Breast epithelium (tissue), 4 donors: ENCODE measurements at regions not wholly inside any gene's neighbourhood (a gene's known extent, or its start where the extent isn't known, plus 50 kb on each side); places are given as distances from the start of the nearest gene placed in this dataset.

Experiments
- DNase-seq, 2 donors: peaks; one replicate each; pipeline ENCODE4 v3.0.0-alpha.2; 2019; ENCODE audit warnings: low spot score in 2 of 2
- H3K27ac ChIP-seq, 2 donors: fragments of 200-600 bp; sonication (generic) in 1 of 2; one replicate each; pipeline ENCODE4 v1.5.1; 2016 to 2019; ENCODE audit warnings: mild to moderate bottlenecking in 1 of 2
- H3K27me3 ChIP-seq, 2 donors: fragments of 200-600 bp; sonication (generic) in 1 of 2; one replicate each; pipeline versions ENCODE4 v1.5.1 to v1.6.0; 2017 to 2019; ENCODE audit warnings: control low read depth in 1 of 2, mild to moderate bottlenecking in 1 of 2
- H3K36me3 ChIP-seq: fragments of 200-600 bp; one replicate; pipeline ENCODE4 v1.5.1; 2019
- H3K4me1 ChIP-seq, 2 donors: fragments of 200-600 bp; sonication (generic); one replicate each; pipeline ENCODE4 v1.5.1; 2016 to 2019; ENCODE audit warnings: control low read depth in 1 of 2
- H3K4me3 ChIP-seq, 3 donors: fragments of 200-600 bp; sonication (generic); 1 replicate in 2 of 3; 2 replicates in 1 of 3; pipeline ENCODE4 v1.5.1; 2016 to 2019; ENCODE audit warnings: mild to moderate bottlenecking in 3 of 3, moderate library complexity in 2 of 3
- H3K9me3 ChIP-seq, 2 donors: fragments of 200-600 bp; sonication (generic) in 1 of 2; one replicate each; pipeline ENCODE4 v1.5.1; 2016 to 2019; ENCODE audit warnings: control low read depth in 1 of 2
- POLR2A ChIP-seq: fragments of 450-650 bp; IDR thresholded peaks from one replicate; pipeline ENCODE4 v1.6.1; 2016; ENCODE audit warnings: antibody characterized with exemption, mild to moderate bottlenecking, moderate library complexity
- POLR2AphosphoS5 ChIP-seq, 3 donors: sonication (generic); formaldehyde crosslinking; IDR thresholded peaks; one replicate each; pipeline ENCODE4 v1.6.1; 2017; ENCODE audit warnings: antibody characterized with exemption in 3 of 3
- intact Hi-C: fragments of 100-400 bp; cut with DNase I; formaldehyde crosslinking; loops from one replicate; pipeline ENCODE4 v1.15.1; 2023; ENCODE audit warnings: low total_unique reads
- TF ChIP-seq, protein P1 (sequence below), 3 donors: fragments of 450-650 bp; IDR thresholded peaks; one replicate each; pipeline ENCODE4 v1.5.1; 2016 to 2017; ENCODE audit warnings: antibody characterized with exemption in 3 of 3, mild to moderate bottlenecking in 3 of 3, moderate library complexity in 3 of 3

DNA sequence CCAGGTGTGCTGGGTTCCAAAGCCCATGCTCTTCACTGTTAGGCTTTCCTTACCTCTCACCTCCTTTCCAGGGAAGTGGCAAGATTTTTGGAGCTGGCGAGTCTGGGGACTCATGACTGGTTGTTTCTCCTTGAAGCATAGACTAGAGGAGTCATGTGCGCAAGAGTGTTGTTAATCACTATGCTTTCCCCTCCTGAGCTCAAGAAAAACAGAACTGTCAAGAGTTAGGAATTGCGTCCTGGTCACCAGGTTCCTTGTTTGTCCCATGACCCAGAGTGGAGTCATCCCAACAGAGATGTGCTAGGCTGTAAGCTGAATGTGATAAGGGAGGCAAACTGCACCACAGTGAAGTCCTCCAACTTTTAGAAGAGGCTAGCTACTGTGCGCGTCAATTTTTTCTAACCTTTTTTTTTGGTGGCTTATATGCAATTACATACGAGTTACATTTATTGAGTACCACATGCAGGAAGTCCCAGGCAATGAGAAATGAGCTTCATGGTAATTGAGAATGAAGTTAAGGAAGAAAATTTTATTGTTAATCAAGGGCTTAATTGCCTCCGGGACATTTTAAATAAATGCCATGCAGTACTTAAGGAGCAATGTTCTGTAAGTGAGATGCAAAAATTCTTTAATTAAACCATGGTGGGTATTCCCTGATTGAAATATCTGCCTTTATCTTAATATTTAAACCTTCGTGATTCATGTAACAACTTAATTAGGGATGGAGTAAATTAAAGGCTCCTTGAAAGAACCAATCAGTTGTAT is 233.9 kb downstream of the ZIC5 start:
- Histone ChIP-seq H3K27me3 (no peaks in the 10 kb centered on the region), H3K4me3 (no peak overlapping the region), H3K27ac (no peak overlapping the region), H3K9me3 (no peaks in the 10 kb centered on the region), H3K4me1 (no peaks in the 10 kb centered on the region), H3K36me3 (no peaks in the 10 kb centered on the region)
- DNase-seq = no peak
- intact Hi-C loops = no loop called here
- TF ChIP-seq, protein P1, sequence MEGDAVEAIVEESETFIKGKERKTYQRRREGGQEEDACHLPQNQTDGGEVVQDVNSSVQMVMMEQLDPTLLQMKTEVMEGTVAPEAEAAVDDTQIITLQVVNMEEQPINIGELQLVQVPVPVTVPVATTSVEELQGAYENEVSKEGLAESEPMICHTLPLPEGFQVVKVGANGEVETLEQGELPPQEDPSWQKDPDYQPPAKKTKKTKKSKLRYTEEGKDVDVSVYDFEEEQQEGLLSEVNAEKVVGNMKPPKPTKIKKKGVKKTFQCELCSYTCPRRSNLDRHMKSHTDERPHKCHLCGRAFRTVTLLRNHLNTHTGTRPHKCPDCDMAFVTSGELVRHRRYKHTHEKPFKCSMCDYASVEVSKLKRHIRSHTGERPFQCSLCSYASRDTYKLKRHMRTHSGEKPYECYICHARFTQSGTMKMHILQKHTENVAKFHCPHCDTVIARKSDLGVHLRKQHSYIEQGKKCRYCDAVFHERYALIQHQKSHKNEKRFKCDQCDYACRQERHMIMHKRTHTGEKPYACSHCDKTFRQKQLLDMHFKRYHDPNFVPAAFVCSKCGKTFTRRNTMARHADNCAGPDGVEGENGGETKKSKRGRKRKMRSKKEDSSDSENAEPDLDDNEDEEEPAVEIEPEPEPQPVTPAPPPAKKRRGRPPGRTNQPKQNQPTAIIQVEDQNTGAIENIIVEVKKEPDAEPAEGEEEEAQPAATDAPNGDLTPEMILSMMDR (IDR thresholded peaks at IDR 0.05) = no peak
- TF ChIP-seq POLR2A (no peak), POLR2AphosphoS5 (IDR thresholded peaks at IDR 0.05) (no peak)

DNA sequence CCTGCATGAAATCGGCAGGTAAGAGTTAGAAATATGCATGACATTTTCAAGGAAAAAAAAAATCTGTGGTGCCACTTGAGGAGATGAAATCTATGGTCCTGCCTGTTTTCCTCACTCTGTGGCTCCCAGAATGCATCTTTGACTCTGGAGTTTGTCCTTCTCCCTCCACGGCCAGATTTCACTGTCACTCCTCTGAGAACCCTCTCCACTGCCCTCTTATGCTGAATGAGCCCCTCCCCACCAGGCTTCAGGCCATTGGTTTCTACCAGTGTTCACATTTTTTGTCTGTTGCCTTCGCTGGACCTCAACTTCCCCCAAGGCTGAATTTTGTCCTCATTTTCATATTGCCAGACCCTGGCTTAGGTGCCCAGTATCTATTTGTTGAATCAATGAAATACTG is 235.0 kb downstream of the ZIC5 start:
- Histone ChIP-seq H3K27ac (no peak overlapping the region), H3K36me3 (no peaks in the 10 kb centered on the region), H3K4me3 (no peak overlapping the region), H3K9me3 (no peaks in the 10 kb centered on the region), H3K4me1 (no peaks in the 10 kb centered on the region), H3K27me3 (no peaks in the 10 kb centered on the region)
- intact Hi-C loops = no loop called here
- TF ChIP-seq POLR2A = no peak
- no peak for TF ChIP-seq POLR2AphosphoS5 (IDR thresholded peaks at IDR 0.05)
- TF ChIP-seq, protein P1 (IDR thresholded peaks at IDR 0.05) = no peak
- DNase-seq = no peak

DNA sequence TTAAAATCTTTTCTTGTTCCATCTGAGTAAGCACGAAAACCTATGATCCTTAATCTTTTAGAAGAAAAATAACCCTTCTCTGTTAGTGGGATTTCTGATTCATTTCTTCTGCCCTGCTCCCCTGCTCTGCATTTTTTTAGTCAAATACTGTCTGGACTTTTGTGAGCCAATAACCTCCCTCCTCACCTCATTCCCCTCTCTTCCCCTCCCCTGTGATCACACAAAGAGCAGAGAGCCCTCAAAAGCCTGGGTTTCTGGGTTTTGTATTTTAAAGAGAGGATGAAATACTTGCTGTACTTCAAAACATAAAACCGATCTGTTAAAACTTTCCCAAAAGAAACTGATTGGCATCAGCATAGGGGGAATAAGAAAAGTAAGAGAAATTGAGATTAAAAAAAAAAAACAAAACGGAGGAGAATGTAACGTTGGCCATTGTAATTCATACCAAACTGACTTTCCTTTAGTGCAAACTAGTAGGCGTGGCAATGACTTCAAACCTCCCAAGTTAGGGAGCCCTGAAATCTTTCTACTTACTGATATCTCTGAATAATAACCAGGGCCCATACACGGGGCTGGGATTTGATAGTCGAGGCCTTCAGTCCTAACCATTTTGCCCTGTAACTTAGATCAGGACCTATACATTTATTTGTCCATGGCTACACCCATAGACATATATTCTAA is 232.9 kb downstream of the TM9SF2 start:
- no peaks in the 10 kb centered on the region for H3K27me3 ChIP-seq
- no peaks in the 10 kb centered on the region for H3K36me3 ChIP-seq
- TF ChIP-seq POLR2A (no peak), POLR2AphosphoS5 (IDR thresholded peaks at IDR 0.05) (no peak)
- TF ChIP-seq, protein P1 (IDR thresholded peaks at IDR 0.05) = no peak
- no peak for DNase-seq
- intact Hi-C loops = no loop called here
- no peak overlapping the region for H3K4me3 ChIP-seq
- no peaks in the 10 kb centered on the region for H3K9me3 ChIP-seq
- H3K4me1 ChIP-seq = no peaks in the 10 kb centered on the region
- no peak overlapping the region for H3K27ac ChIP-seq

DNA sequence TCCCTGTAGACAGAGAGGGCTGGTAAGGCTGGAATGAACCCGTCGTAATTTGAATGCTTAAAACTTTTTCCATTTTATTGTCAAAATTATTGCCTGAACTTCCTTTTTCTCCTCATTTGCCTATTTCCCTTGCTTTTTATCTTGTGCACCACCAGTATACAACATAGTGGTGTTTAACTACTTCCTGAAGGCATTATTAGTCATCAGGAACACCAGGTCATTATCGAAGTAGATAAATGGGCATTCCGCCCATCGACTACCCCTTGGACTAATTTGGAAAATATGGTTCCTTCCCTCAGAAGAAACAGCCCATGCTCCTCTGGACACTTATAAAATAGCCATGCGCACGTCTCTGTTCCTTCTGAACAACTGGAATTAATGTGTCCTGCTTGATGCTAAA is 232.1 kb downstream of the TM9SF2 start:
- no peak for DNase-seq
- H3K36me3 ChIP-seq = no peaks in the 10 kb centered on the region
- TF ChIP-seq POLR2A (no peak), POLR2AphosphoS5 (IDR thresholded peaks at IDR 0.05) (no peak)
- TF ChIP-seq, protein P1 (IDR thresholded peaks at IDR 0.05) = no peak
- intact Hi-C loops = no loop called here
- H3K27me3 ChIP-seq = no peaks in the 10 kb centered on the region
- no peaks in the 10 kb centered on the region for H3K9me3 ChIP-seq
- no peaks in the 10 kb centered on the region for H3K4me1 ChIP-seq
- H3K27ac ChIP-seq = no peak overlapping the region
- no peak overlapping the region for H3K4me3 ChIP-seq

DNA sequence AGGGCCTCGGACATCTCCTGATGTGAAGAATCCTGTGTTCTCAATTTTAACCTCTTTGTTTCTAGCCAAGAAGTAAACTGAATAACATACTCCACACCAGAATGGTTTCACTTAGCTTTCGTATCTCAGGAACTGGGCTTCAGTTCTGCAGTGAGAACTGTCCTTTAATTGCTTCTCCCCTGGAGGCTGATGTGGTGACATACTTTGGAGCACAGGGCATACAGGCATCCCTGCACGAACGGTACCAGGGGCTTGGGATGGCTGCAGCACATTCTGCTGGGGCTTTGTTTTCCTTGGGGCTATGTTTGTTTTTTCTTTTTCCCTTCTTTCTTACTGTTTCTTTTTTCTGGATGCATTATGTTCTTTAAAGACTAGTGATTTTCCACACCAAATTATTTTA is 230.5 kb downstream of the TM9SF2 start:
- H3K4me1 ChIP-seq = no peaks in the 10 kb centered on the region
- no peak for DNase-seq
- no peak overlapping the region for H3K4me3 ChIP-seq
- H3K36me3 ChIP-seq = no peaks in the 10 kb centered on the region
- H3K27ac ChIP-seq = no peak overlapping the region
- no peaks in the 10 kb centered on the region for H3K27me3 ChIP-seq
- intact Hi-C loops = no loop called here
- H3K9me3 ChIP-seq = no peaks in the 10 kb centered on the region
- no peak for TF ChIP-seq POLR2A
- no peak for TF ChIP-seq POLR2AphosphoS5 (IDR thresholded peaks at IDR 0.05)
- TF ChIP-seq, protein P1 (IDR thresholded peaks at IDR 0.05) = no peak
